SKM-1 treated with dmso at 0.1 percent for 144 hours (cell line): ENCODE measurements at regions not wholly inside any gene's neighbourhood (a gene's known extent, or its start where the extent isn't known, plus 50 kb on each side); places are given as distances from the start of the nearest gene placed in this dataset.
"Not testable (repeated sequence)": the region's sequence is repeated elsewhere in the genome, so short reads cannot be mapped to it uniquely, and the experiment has no call there.

Source experiments
- DNase-seq: peaks from one replicate; lab custom pipeline; 2025; ENCODE audit not compliant: unreplicated experiment; lab: John Stamatoyannopoulos, UW

- DNase-seq: no peak
Measured at GRCh38 chr6:158920311-158920905, 79.6 kb downstream of the RSPH3 start.

GRCh38 chr6:158919865-158920264 is 80.1 kb downstream of the RSPH3 start:
- DNase-seq: no peak

DNA sequence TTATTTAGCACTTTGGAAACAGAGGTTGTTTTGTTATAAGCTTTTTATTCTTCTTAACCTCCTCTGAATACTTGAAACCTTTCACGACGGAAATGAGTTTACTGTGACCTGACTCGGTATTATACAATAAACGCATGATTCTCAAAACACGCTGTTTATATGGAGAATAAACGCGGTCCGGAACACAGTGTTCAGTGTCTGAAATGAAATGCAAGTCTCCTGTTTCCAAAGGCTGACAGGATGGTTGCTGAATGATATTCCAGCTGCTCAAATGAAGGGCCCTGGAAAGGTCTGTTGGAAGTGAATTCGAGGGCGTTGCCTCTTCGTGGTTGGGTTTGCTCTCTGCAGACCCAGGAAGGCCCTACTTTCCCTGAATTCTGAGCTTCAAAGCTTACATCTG is 83.4 kb downstream of the RSPH3 start:
- DNase-seq: no peak

GRCh38 chr6:158914923-158915322 is 85.1 kb downstream of the RSPH3 start:
- DNase-seq: no peak

- no peak for DNase-seq
Measured at GRCh38 chr6:158913580-158913979, 86.4 kb downstream of the RSPH3 start.

DNA sequence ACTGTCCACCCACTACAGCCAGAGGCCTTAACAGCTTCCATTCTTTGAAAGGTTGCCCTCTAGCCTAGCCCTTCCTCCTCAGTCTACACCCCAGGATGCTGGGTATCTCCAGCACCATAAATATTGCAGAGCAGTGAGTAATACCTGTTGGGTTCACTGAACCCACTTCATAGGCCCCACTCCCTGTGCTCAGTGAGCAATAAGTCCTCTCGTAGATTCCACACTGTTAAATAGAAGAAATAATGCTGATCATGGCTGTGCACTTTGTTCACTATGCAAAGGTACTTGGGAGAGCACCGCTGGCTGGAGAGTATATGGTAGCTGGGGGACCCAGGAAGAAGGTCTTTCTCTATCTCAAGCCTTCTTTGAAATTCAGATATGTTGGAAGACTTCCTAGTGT is 87.3 kb downstream of the RSPH3 start:
- no peak for DNase-seq

GRCh38 chr6:158911746-158912480 is 88.1 kb downstream of the RSPH3 start:
- DNase-seq: no peak

GRCh38 chr6:158910484-158911440 is 89.2 kb downstream of the RSPH3 start:
- DNase-seq: no peak

- DNase-seq: no peak
Measured at GRCh38 chr6:158909938-158910337, 90.1 kb downstream of the RSPH3 start.

DNA sequence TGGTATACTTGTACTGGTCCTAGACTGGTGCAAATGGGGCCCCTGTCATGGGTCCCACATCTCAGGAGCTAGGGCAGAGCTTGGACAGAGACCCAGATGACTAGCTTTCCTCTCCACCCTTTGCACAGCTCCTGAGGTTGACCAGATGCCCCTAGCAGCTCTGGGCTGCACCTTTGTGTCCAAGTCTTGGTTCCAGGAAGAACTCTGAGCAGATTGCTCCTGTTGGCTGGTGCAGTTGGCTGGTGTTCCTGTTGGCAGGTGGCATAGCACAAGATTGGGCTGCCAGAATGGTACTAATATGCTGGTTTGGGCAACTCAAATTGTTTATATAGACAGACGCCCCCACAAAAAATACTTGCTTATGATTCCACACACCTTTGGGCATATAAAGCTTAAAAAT is 89.4 kb upstream of the EZR start:
- DNase-seq: no peak

DNA sequence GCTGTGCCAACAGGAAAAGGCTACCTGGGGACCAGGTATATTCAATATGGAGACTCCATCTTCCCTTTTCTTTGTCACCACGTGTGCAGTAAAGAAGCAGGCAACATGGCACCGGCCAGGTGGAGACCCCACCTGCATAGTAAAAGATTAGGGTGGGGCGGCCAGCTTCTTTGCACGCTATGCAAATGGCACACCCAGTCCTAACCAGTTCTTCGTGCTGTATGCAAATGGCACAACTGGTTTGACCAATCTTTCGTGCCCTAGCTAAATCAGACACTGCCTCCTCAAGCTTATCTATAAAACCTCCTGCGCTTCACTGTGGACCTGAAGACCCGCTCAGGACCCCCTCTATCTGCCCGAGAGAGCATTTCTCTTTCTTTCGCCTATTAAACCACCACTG is 88.8 kb upstream of the EZR start:
- DNase-seq: no peak

DNA sequence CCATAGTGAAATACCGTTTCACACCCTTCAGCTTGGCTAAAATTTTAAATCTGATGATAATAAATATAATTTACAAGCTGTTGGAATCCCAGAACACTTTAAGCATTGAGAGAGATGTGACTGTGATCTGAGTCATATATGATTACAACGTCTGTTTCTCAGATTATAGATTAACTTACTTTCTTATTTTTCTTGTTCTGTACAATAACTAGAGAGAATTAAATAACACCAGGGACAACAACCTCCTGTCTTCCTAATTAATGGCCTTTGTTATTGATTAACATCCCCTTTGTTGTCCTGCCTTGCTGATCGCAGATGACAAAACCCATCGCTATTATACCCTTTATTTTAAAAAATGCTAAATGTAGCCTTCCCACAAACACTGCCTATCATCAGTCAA is 87.8 kb upstream of the EZR start:
- no peak for DNase-seq

- DNase-seq: no peak
Measured at GRCh38 chr6:158905277-158905676, 86.1 kb upstream of the EZR start.

GRCh38 chr6:158903801-158904200 is 84.6 kb upstream of the EZR start:
- no peak for DNase-seq

DNA sequence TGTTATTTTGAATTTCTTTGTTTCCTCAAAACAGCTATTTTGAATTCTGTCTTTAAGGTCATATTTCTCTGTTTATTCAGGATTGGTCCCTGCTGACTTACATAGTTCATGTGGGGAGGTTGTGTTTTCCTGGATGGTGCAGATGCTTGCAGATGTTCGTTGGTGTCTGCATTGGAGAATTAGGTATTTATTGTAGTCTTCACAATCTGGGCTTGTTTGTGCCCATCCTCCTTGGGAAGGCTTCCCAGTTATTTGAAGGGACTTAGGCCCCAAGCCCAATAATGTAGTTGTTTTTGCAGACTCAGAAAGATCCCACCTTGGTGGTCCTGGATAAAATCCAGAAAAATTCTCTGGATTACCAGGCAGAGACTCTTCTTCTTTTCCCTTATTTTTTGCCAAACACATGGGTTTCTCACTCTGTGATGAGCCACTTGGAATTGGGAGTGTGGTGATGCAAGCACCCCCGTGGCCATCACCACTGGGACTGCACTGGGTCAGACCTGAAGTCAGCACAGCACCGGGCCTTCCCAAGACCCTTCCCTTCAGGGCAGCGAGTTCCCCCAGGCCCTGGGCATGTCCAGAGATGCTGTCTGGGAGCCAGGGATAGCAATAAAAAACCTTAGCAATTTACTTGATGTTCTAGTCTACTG is 81.6 kb upstream of the EZR start:
- no peak for DNase-seq

GRCh38 chr6:158897236-158897635 is 78.1 kb upstream of the EZR start:
- no peak for DNase-seq

DNA sequence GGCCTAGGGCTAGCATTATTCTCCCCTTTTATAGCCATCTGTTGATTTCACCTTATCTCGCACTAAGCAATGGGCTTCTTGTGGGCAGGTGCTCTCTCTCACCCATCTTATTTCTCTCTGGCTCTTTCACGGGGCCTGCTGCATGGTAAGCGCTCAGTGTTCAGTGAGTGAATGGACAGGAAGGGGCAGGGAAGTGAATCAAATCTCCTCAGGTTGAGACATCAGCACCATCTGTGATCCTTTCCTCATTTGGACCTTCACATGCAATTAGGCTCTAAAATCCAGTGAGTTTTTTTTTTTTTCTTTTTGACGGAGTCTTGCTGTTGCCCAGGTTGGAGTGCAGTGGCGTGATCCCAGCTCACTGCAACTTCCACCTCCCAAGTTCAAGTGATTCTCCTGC is 76.5 kb upstream of the EZR start:
- DNase-seq: no peak

DNA sequence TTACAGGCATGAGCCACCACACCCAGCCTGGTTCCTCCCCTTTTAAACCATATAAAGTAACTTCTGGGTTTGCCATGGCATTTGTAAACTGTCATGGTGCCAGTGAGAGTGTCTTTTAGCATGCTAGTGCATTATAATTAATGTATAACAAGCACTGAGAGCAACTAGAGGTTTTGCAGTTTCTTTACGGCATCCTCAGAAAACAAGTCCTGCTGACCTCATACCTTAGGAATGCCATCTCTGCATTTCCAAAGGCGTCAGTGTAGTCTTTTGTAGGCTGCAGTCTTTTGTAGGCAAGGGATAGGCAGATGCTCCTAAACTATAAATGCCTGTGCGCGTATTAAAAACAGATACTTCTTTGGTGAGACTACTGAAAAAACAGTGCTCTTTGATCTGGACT is 75.0 kb upstream of the EZR start:
- no peak for DNase-seq

GRCh38 chr6:158892266-158892665 is 73.1 kb upstream of the EZR start:
- no peak for DNase-seq

DNA sequence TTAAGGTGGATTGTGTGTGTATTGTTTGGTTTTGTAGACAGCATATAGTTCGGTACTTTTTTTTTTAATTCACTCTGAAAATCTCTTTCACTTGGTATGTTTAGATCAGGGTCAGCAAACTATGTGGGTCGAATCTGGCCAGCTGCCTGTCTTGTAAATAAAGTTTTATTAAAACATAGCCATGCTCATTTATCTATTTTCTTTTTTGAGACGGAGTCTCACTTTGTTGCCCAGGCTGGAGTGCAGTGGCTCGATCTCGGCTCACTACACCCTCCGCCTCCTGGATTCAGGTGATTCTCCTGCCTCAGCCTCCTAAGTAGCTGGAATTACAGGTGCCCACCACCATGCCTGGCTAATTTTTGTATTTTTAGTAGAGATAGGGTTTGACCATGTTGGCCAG is 72.4 kb upstream of the EZR start:
- not testable (repeated sequence) for DNase-seq

DNA sequence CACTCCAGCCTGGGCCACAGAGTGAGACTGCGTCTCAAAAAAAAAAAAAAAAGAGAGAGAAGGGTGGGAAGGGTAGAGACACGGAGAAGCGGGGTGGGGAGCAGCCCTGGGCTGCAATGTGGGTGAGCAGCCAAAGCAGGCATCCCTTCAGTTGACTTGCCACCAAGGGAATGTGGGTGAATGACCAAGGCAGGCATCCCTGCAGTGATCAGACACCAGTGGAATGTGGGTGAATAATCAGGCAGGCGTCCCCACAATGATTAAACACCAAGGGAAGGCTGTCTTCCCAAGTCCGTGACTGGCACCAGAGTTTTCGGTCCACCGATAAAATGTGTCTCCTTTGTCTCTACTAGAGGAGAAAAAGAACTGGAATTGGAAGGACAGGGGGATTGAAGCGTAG is 69.0 kb upstream of the EZR start:
- DNase-seq: not testable (repeated sequence)
